ENCODE measurements at regions not wholly inside any gene's neighbourhood (a gene's known extent, or its start where the extent isn't known, plus 50 kb on each side); places are given as distances from the start of the nearest gene placed in this dataset.

DNA sequence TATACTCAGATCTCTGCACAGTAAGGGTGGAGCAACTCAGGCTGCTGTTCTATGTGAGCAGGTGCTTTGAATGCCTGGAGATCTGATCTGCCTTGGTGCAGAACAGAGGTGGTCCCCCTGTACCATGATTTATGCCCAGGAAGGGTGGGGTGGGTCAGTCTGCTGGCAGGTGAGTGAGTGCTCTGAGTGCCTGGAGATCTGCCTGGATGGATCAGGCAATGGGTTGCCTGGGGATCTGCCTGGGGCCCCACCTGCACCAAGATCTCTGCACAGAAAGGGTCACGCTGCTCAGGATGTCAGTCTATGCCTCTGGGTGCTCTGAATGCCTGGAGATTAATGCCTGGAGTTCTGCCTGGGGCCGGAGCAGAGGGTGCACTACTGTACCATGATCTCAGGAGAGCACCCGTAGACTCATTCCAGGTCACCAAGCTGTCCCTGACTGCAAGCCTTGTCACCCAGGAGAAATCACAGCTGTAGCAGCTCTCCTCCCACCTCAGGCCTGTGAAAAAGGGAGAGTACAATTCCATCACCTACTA, 342.9 kb downstream of the GBA3 start:
- Histone ChIP-seq H3K36me3 (replicated peaks in 1 of 2) (no peaks in the 10 kb centered on the region), H3K9me3 (replicated peaks in 1 of 3) (no peaks in the 10 kb centered on the region), H3K27me3 (no peaks in the 10 kb centered on the region), H3K27ac (no peak overlapping the region), H3K4me1 (replicated peaks in 1 of 2) (no peaks in the 10 kb centered on the region), H3K4me3 (no peak overlapping the region)
- TF ChIP-seq POLR2A (IDR thresholded peaks at IDR 0.05), result no peak
- TF ChIP-seq, protein P1, sequence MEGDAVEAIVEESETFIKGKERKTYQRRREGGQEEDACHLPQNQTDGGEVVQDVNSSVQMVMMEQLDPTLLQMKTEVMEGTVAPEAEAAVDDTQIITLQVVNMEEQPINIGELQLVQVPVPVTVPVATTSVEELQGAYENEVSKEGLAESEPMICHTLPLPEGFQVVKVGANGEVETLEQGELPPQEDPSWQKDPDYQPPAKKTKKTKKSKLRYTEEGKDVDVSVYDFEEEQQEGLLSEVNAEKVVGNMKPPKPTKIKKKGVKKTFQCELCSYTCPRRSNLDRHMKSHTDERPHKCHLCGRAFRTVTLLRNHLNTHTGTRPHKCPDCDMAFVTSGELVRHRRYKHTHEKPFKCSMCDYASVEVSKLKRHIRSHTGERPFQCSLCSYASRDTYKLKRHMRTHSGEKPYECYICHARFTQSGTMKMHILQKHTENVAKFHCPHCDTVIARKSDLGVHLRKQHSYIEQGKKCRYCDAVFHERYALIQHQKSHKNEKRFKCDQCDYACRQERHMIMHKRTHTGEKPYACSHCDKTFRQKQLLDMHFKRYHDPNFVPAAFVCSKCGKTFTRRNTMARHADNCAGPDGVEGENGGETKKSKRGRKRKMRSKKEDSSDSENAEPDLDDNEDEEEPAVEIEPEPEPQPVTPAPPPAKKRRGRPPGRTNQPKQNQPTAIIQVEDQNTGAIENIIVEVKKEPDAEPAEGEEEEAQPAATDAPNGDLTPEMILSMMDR (IDR thresholded peaks at IDR 0.05), result no peak
- intact Hi-C loops (cut with DNase I), result no loop called here
- WGBS, 4 donors, result 68 to 76% (median 69%) methylated on average over 2 to 3 of the region's 3 CpGs; no CpG with 5 or more reads in 1 of the 4 donors
- no peak for DNase-seq

DNA sequence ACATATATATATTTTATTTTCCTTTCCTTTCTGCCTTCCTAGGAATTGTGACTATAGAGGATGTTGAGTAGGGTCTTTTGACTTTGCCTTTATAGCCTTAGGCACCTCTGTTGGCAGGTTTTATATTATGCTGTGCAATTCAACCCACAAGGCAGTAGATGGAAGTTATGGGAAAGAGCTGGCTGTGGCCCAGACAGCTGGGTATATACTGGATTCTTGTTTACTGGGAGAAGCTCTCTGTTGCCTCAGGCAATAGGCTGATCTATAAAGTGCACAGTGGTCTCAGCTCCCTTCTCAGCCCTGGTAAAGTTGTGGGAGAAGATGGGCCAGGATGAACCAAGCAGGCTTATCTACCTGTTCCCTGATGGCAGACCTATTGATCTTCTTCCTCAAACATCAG, 342.0 kb downstream of the GBA3 start:
- no peaks in the 10 kb centered on the region for H3K27me3 ChIP-seq
- no peaks in the 10 kb centered on the region for H3K36me3 ChIP-seq (replicated peaks in 1 of 2)
- no peak overlapping the region for H3K4me3 ChIP-seq
- TF ChIP-seq, protein P1 (IDR thresholded peaks at IDR 0.05), result no peak
- no peak for TF ChIP-seq POLR2A (IDR thresholded peaks at IDR 0.05)
- H3K27ac ChIP-seq, result no peak overlapping the region
- no peaks in the 10 kb centered on the region for H3K4me1 ChIP-seq (replicated peaks in 1 of 2)
- H3K9me3 ChIP-seq (replicated peaks in 1 of 3), result no peaks in the 10 kb centered on the region
- no peak for DNase-seq
- intact Hi-C loops (cut with DNase I), result no loop called here

DNA sequence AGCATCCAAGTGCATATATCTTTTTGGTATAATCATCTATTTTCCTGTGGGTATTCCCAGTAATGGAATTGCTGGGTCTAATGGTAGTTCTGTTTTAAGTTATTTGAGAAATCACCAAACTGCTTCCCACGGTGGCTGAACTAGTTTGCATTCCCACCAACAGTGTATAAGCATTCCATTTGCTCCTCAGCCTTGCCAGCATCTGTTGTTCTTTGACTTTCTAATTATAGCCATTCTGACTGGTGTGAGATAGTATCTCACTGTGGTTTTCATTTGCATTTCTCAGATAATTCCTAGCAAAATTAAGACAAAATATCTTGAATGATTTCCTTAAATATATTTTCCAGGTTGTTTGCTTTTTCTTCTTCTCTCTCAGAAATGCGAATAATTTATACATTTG, 341.1 kb downstream of the GBA3 start:
- Histone ChIP-seq H3K9me3 (replicated peaks in 1 of 3) (no peaks in the 10 kb centered on the region), H3K27me3 (no peaks in the 10 kb centered on the region), H3K36me3 (replicated peaks in 1 of 2) (no peaks in the 10 kb centered on the region), H3K27ac (no peak overlapping the region), H3K4me1 (replicated peaks in 1 of 2) (no peaks in the 10 kb centered on the region), H3K4me3 (no peak overlapping the region)
- no peak for TF ChIP-seq POLR2A (IDR thresholded peaks at IDR 0.05)
- TF ChIP-seq, protein P1 (IDR thresholded peaks at IDR 0.05), result no peak
- intact Hi-C loops (cut with DNase I), result no loop called here
- WGBS, 4 donors, result 52 to 65% (median 58%) methylated on average over 2 of the region's 2 CpGs
- no peak for DNase-seq

DNA sequence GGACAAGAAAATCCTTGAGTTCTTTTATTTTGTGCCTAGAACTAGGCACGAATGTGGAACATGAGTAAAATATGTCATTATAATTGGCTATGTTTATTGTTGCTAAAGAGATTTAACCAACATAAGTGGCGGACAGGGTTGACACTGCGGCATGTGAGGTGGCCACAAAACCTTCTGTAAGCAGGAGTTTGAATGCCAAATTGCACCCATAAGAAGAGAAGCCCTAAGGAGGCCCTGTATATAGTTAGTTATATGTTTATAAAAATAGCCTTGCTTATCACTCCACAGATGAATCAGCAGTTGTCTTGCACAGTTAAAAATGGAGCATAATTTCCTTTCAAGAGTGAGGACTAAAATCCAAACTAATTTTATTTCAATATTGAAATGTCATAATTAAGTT, 336.1 kb downstream of the GBA3 start:
- Histone ChIP-seq H3K27me3 (no peaks in the 10 kb centered on the region), H3K36me3 (replicated peaks in 1 of 2) (no peaks in the 10 kb centered on the region), H3K27ac (no peak overlapping the region), H3K4me3 (no peak overlapping the region), H3K9me3 (replicated peaks in 1 of 3) (no peaks in the 10 kb centered on the region), H3K4me1 (replicated peaks in 1 of 2) (no peaks in the 10 kb centered on the region)
- 76 to 81% (median 79%) methylated on average over 3 of the region's 3 CpGs for WGBS, 4 donors
- TF ChIP-seq, protein P1 (IDR thresholded peaks at IDR 0.05), result no peak
- DNase-seq, result no peak
- intact Hi-C loops (cut with DNase I), result no loop called here
